ENCODE measurements at regions not wholly inside any gene's neighbourhood (a gene's known extent, or its start where the extent isn't known, plus 50 kb on each side); places are given as distances from the start of the nearest gene placed in this dataset.
A peak's percentile ranks its signal among the peaks of the same experiment; 100 is the strongest.

GRCh38 chr5:57097526-57097925 lies 76.3 kb upstream of the GPBP1 start:
- no peak for TF ChIP-seq CTCF (IDR thresholded peaks at IDR 0.05)
- DNase-seq (no peak), ATAC-seq (no peak), FAIRE-seq (no peak)
- intact Hi-C loops (cut with DNase I): no loop called here
- H3K9me3 ChIP-seq: no peaks in the 10 kb centered on the region
- H3K36me3 ChIP-seq: no peaks in the 10 kb centered on the region
- H3K4me1 ChIP-seq: peaks cover 0 to 3% (median 2%) of the 10 kb centered on the region in 3 donors
- H3K4me3 ChIP-seq: no peak overlapping the region
- no peak overlapping the region for H3K27ac ChIP-seq
- no peaks in the 10 kb centered on the region for H3K27me3 ChIP-seq
- WGBS, 2 donors: 94 to 95% methylated on average over 8 of the region's 8 CpGs

- no peak for FAIRE-seq
- WGBS, 2 donors: 70 to 72% methylated on average over 8 of the region's 8 CpGs
- Histone ChIP-seq H3K27me3 (no peaks in the 10 kb centered on the region), H3K4me1 (peaks cover 6 to 16% (median 16%) of the 10 kb centered on the region in 3 donors), H3K9me3 (no peaks in the 10 kb centered on the region), H3K27ac (peak overlapping the region in 2 of 4 donors; percentile 22 to 47), H3K4me3 (no peak overlapping the region), H3K36me3 (no peaks in the 10 kb centered on the region)
- intact Hi-C loops (cut with DNase I): no loop called here
- peak; percentile 13 to 58 (median 47) for ATAC-seq
- no peak for DNase-seq
- no peak for TF ChIP-seq CTCF (IDR thresholded peaks at IDR 0.05)
These were observed 71.5 kb upstream of the GPBP1 start for GRCh38 chr5:57102189-57102904.

- DNase-seq (no peak), FAIRE-seq (peak; percentile 37), ATAC-seq (peak; percentile 79 to 95 (median 90))
- Histone ChIP-seq H3K27ac (peak overlapping the region in 2 of 4 donors; percentile 16 to 47), H3K36me3 (no peaks in the 10 kb centered on the region), H3K9me3 (no peaks in the 10 kb centered on the region), H3K4me3 (no peak overlapping the region), H3K4me1 (peaks cover 6 to 16% (median 16%) of the 10 kb centered on the region in 3 donors), H3K27me3 (no peaks in the 10 kb centered on the region)
- no peak for TF ChIP-seq CTCF (IDR thresholded peaks at IDR 0.05)
- intact Hi-C loops (cut with DNase I): no loop called here
These were observed 71.0 kb upstream of the GPBP1 start for GRCh38 chr5:57102905-57103255.

GRCh38 chr5:57103317-57103907 lies 70.4 kb upstream of the GPBP1 start:
- ATAC-seq: peak; percentile 70 to 82 (median 76)
- intact Hi-C loops (cut with DNase I): no loop called here
- Histone ChIP-seq H3K27me3 (no peaks in the 10 kb centered on the region), H3K4me3 (no peak overlapping the region), H3K4me1 (peaks cover 6 to 16% (median 16%) of the 10 kb centered on the region in 3 donors), H3K27ac (peak overlapping the region in 2 of 4 donors; percentile 16 to 47), H3K36me3 (no peaks in the 10 kb centered on the region), H3K9me3 (no peaks in the 10 kb centered on the region)
- peak in 1 of 6 donors; percentile 14 for DNase-seq
- TF ChIP-seq CTCF (IDR thresholded peaks at IDR 0.05): no peak
- WGBS, 2 donors: 45 to 46% methylated on average over 5 of the region's 5 CpGs
- FAIRE-seq: no peak

- Histone ChIP-seq H3K36me3 (no peaks in the 10 kb centered on the region), H3K4me1 (peaks cover 6 to 16% (median 16%) of the 10 kb centered on the region in 3 donors), H3K4me3 (no peak overlapping the region), H3K27ac (no peak overlapping the region), H3K9me3 (no peaks in the 10 kb centered on the region), H3K27me3 (no peaks in the 10 kb centered on the region)
- WGBS, 2 donors: 92 to 93% methylated on average over 2 of the region's 2 CpGs
- FAIRE-seq (no peak), DNase-seq (no peak), ATAC-seq (no peak)
- intact Hi-C loops (cut with DNase I): no loop called here
- no peak for TF ChIP-seq CTCF (IDR thresholded peaks at IDR 0.05)
These were observed 67.2 kb upstream of the GPBP1 start for GRCh38 chr5:57106661-57107060.
